ENCODE measurements at regions not wholly inside any gene's neighbourhood (a gene's known extent, or its start where the extent isn't known, plus 50 kb on each side); places are given as distances from the start of the nearest gene placed in this dataset.
"Not testable (repeated sequence)": the region's sequence is repeated elsewhere in the genome, so short reads cannot be mapped to it uniquely, and the experiment has no call there.

GRCh38 chr18:10121786-10122515 lies 208.1 kb downstream of the VAPA start:
- peak; percentile 36 for DNase-seq

GRCh38 chr18:10122988-10123950 lies 209.5 kb downstream of the VAPA start:
- DNase-seq, result no peak

- DNase-seq, result no peak
These were observed 210.3 kb downstream of the VAPA start for GRCh38 chr18:10124071-10124470.

- DNase-seq, result no peak
These were observed 210.7 kb downstream of the VAPA start for GRCh38 chr18:10124557-10124956.

- DNase-seq, result no peak
These were observed 211.2 kb downstream of the VAPA start for GRCh38 chr18:10124967-10125366.

GRCh38 chr18:10127729-10128128 lies 213.9 kb downstream of the VAPA start:
- no peak for DNase-seq

- DNase-seq, result no peak
These were observed 215.2 kb downstream of the VAPA start for GRCh38 chr18:10128921-10129501.

GRCh38 chr18:10130606-10131005 lies 216.8 kb downstream of the VAPA start:
- no peak for DNase-seq

GRCh38 chr18:10131081-10131459 lies 217.3 kb downstream of the VAPA start:
- no peak for DNase-seq

- no peak for DNase-seq
These were observed 217.9 kb downstream of the VAPA start for GRCh38 chr18:10131460-10132395.

- no peak for DNase-seq
These were observed 219.7 kb downstream of the VAPA start for GRCh38 chr18:10133516-10133915.

- no peak for DNase-seq
These were observed 220.4 kb downstream of the VAPA start for GRCh38 chr18:10134204-10134603.

GRCh38 chr18:10134749-10135148 lies 220.9 kb downstream of the VAPA start:
- DNase-seq, result not testable (repeated sequence)

GRCh38 chr18:10135302-10135926 lies 221.6 kb downstream of the VAPA start:
- no peak for DNase-seq

- no peak for DNase-seq
These were observed 224.9 kb downstream of the VAPA start for GRCh38 chr18:10138719-10139118.

GRCh38 chr18:10139783-10140410 lies 226.1 kb downstream of the VAPA start:
- no peak for DNase-seq

- DNase-seq, result no peak
These were observed 226.9 kb downstream of the VAPA start for GRCh38 chr18:10140461-10141282.

- DNase-seq, result no peak
These were observed 227.7 kb downstream of the VAPA start for GRCh38 chr18:10141559-10141958.

GRCh38 chr18:10142056-10142455 lies 228.2 kb downstream of the VAPA start:
- no peak for DNase-seq

- no peak for DNase-seq
These were observed 228.8 kb downstream of the VAPA start for GRCh38 chr18:10142496-10143160.

Measured in NCI-H1105 (cell line).